ENCODE measurements at regions not wholly inside any gene's neighbourhood (a gene's known extent, or its start where the extent isn't known, plus 50 kb on each side); places are given as distances from the start of the nearest gene placed in this dataset.

DNA sequence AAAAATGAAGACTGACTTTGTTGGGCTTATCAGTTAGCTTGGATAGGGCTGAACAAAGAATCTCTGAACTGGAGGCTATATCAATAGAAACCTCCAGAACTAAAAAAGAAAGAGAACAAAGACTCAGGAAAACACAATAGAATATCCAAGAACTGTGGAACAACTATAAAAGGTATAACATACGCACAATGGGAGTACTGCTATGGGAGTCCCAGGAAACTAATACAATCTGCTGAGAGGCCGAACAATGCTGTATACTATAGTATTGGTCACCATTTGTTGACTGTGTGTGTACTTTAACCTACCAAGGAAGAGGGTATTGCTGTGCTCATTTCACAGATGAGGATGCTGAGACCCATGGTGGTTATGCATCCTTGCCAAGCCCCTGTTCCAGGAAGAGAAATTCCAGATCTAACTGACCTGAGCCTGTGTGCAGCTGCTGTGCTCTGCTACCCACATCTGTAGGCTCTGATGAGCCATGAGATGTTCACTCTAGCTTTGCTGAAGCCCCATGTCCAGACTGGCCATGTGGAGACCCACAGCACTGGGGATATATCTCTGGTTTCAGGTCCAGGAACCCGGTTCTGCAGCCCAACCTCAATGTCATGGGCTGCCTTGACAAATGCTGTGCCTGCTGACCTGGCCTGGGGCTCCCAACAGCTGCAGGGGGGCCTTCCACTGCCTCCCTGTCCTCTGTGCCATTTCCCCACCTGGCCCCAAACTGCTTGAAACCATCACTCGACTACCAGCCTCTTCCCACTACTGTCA lies 254.3 kb upstream of the TNRC6C start:
- peaks cover 13% of the 10 kb centered on the region for H3K9me3 ChIP-seq (ENCODE audit: control insufficient read depth, low read length)
- H3K4me1 ChIP-seq (ENCODE audit: control insufficient read depth, insufficient read depth, low read length, poor library complexity, severe bottlenecking), result no peaks in the 10 kb centered on the region
- no peak for DNase-seq
- no peaks in the 10 kb centered on the region for H3K36me3 ChIP-seq (ENCODE audit: control insufficient read depth, insufficient read depth, low read length)
- no peaks in the 10 kb centered on the region for H3K27me3 ChIP-seq (replicated peaks; ENCODE audit: control insufficient read depth, insufficient read depth, low read length, poor library complexity, severe bottlenecking)
- H3K4me3 ChIP-seq (ENCODE audit: insufficient read depth, low read depth, low read length, poor library complexity, severe bottlenecking), result no peak overlapping the region
- H3K27ac ChIP-seq (ENCODE audit: insufficient read depth, low read length, poor library complexity, severe bottlenecking), result no peak overlapping the region

GRCh38 chr17:77706938-77707337 lies 251.6 kb upstream of the TNRC6C start:
- Histone ChIP-seq H3K4me3 (ENCODE audit: insufficient read depth, low read depth, low read length, poor library complexity, severe bottlenecking) (no peak overlapping the region), H3K36me3 (ENCODE audit: control insufficient read depth, insufficient read depth, low read length) (no peaks in the 10 kb centered on the region), H3K27me3 (replicated peaks; ENCODE audit: control insufficient read depth, insufficient read depth, low read length, poor library complexity, severe bottlenecking) (no peaks in the 10 kb centered on the region), H3K4me1 (ENCODE audit: control insufficient read depth, insufficient read depth, low read length, poor library complexity, severe bottlenecking) (no peaks in the 10 kb centered on the region), H3K9me3 (ENCODE audit: control insufficient read depth, low read length) (peaks cover 13% of the 10 kb centered on the region), H3K27ac (ENCODE audit: insufficient read depth, low read length, poor library complexity, severe bottlenecking) (no peak overlapping the region)
- no peak for DNase-seq

DNA sequence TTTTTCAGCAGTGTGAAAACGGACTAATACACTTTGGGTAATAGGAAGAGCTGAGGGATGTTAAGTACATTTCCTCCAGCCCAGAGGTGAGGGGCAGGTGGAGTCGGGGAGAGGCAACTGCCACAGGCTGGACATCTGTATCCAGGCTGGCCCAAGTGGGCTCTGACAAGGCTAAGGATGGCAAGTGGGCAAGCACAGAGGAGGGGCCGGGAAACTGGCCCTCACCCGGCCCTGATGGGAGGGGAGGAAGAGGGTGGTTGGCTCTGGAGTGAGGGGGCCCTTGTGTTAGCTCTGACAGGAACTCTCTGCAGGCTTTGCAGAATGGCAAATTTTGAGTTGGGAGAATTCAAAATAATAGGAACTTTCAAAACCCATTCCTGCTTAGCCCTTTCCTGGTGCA lies 251.0 kb upstream of the TNRC6C start:
- Histone ChIP-seq H3K36me3 (ENCODE audit: control insufficient read depth, insufficient read depth, low read length) (no peaks in the 10 kb centered on the region), H3K27ac (ENCODE audit: insufficient read depth, low read length, poor library complexity, severe bottlenecking) (no peak overlapping the region), H3K27me3 (replicated peaks; ENCODE audit: control insufficient read depth, insufficient read depth, low read length, poor library complexity, severe bottlenecking) (no peaks in the 10 kb centered on the region), H3K9me3 (ENCODE audit: control insufficient read depth, low read length) (peaks cover 13% of the 10 kb centered on the region), H3K4me1 (ENCODE audit: control insufficient read depth, insufficient read depth, low read length, poor library complexity, severe bottlenecking) (no peaks in the 10 kb centered on the region), H3K4me3 (ENCODE audit: insufficient read depth, low read depth, low read length, poor library complexity, severe bottlenecking) (no peak overlapping the region)
- DNase-seq, result no peak

DNA sequence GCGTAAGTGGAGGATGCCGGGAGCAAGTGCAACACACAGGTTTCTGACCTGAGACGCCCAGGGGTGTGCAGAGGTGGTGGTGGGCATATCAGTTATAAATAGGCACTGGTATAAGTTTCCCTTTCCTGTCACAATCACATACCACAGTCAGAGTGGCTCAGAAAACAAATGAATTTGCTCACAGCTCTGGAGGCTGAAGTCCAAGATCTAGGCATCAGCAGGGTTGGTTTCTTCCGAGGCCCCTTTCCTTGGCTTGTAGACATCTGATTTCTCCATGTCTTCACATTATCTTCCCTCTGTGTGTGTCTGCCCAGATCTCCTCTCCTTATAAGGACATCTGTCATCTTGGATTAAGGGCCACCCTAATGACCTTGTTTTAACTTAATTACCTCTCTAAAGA lies 250.5 kb upstream of the TNRC6C start:
- Histone ChIP-seq H3K9me3 (ENCODE audit: control insufficient read depth, low read length) (peaks cover 13% of the 10 kb centered on the region), H3K36me3 (ENCODE audit: control insufficient read depth, insufficient read depth, low read length) (no peaks in the 10 kb centered on the region), H3K27ac (ENCODE audit: insufficient read depth, low read length, poor library complexity, severe bottlenecking) (no peak overlapping the region), H3K27me3 (replicated peaks; ENCODE audit: control insufficient read depth, insufficient read depth, low read length, poor library complexity, severe bottlenecking) (no peaks in the 10 kb centered on the region), H3K4me3 (ENCODE audit: insufficient read depth, low read depth, low read length, poor library complexity, severe bottlenecking) (no peak overlapping the region), H3K4me1 (ENCODE audit: control insufficient read depth, insufficient read depth, low read length, poor library complexity, severe bottlenecking) (no peaks in the 10 kb centered on the region)
- DNase-seq, result no peak

DNA sequence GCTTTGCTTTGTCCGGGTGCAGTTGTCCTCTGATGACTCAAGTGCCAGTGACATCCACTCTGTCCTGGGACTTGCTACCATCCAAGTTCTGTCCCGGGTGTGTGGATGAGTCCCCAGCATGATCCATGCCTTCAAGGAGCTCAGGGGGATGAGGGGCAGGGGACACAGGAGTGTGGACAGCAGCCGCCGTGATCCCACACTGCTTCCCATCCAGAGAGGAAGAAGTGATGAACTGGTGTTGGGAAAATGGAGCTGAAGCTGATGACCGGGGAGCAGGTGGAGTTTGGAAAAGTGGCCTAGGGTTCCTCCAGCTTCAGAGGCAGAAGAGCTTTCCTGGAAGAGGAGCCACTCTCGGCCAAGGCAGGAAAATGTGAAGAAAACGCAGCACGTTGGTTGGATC lies 249.6 kb upstream of the TNRC6C start:
- peaks cover 12% of the 10 kb centered on the region for H3K9me3 ChIP-seq (ENCODE audit: control insufficient read depth, low read length)
- no peak overlapping the region for H3K4me3 ChIP-seq (ENCODE audit: insufficient read depth, low read depth, low read length, poor library complexity, severe bottlenecking)
- H3K27ac ChIP-seq (ENCODE audit: insufficient read depth, low read length, poor library complexity, severe bottlenecking), result no peak overlapping the region
- H3K4me1 ChIP-seq (ENCODE audit: control insufficient read depth, insufficient read depth, low read length, poor library complexity, severe bottlenecking), result no peaks in the 10 kb centered on the region
- no peaks in the 10 kb centered on the region for H3K36me3 ChIP-seq (ENCODE audit: control insufficient read depth, insufficient read depth, low read length)
- no peak for DNase-seq
- H3K27me3 ChIP-seq (replicated peaks; ENCODE audit: control insufficient read depth, insufficient read depth, low read length, poor library complexity, severe bottlenecking), result no peaks in the 10 kb centered on the region

- no peaks in the 10 kb centered on the region for H3K27me3 ChIP-seq (replicated peaks; ENCODE audit: control insufficient read depth, insufficient read depth, low read length, poor library complexity, severe bottlenecking)
- no peak for DNase-seq
These were observed 248.9 kb upstream of the TNRC6C start for GRCh38 chr17:77709594-77709993.

GRCh38 chr17:77712578-77712977 lies 245.9 kb upstream of the TNRC6C start:
- no peak overlapping the region for H3K27ac ChIP-seq (ENCODE audit: insufficient read depth, low read length, poor library complexity, severe bottlenecking)
- H3K27me3 ChIP-seq (replicated peaks; ENCODE audit: control insufficient read depth, insufficient read depth, low read length, poor library complexity, severe bottlenecking), result no peaks in the 10 kb centered on the region
- H3K9me3 ChIP-seq (ENCODE audit: control insufficient read depth, low read length), result no peaks in the 10 kb centered on the region
- H3K4me3 ChIP-seq (ENCODE audit: insufficient read depth, low read depth, low read length, poor library complexity, severe bottlenecking), result no peak overlapping the region
- no peaks in the 10 kb centered on the region for H3K36me3 ChIP-seq (ENCODE audit: control insufficient read depth, insufficient read depth, low read length)
- no peaks in the 10 kb centered on the region for H3K4me1 ChIP-seq (ENCODE audit: control insufficient read depth, insufficient read depth, low read length, poor library complexity, severe bottlenecking)
- DNase-seq, result no peak

More at GRCh38 chr17:77709594-77709993, 248.9 kb upstream of the TNRC6C start:
- Histone ChIP-seq H3K27ac (ENCODE audit: insufficient read depth, low read length, poor library complexity, severe bottlenecking) (no peak overlapping the region), H3K9me3 (ENCODE audit: control insufficient read depth, low read length) (peaks cover 5% of the 10 kb centered on the region), H3K4me3 (ENCODE audit: insufficient read depth, low read depth, low read length, poor library complexity, severe bottlenecking) (no peak overlapping the region), H3K4me1 (ENCODE audit: control insufficient read depth, insufficient read depth, low read length, poor library complexity, severe bottlenecking) (no peaks in the 10 kb centered on the region), H3K36me3 (ENCODE audit: control insufficient read depth, insufficient read depth, low read length) (no peaks in the 10 kb centered on the region)

DNA sequence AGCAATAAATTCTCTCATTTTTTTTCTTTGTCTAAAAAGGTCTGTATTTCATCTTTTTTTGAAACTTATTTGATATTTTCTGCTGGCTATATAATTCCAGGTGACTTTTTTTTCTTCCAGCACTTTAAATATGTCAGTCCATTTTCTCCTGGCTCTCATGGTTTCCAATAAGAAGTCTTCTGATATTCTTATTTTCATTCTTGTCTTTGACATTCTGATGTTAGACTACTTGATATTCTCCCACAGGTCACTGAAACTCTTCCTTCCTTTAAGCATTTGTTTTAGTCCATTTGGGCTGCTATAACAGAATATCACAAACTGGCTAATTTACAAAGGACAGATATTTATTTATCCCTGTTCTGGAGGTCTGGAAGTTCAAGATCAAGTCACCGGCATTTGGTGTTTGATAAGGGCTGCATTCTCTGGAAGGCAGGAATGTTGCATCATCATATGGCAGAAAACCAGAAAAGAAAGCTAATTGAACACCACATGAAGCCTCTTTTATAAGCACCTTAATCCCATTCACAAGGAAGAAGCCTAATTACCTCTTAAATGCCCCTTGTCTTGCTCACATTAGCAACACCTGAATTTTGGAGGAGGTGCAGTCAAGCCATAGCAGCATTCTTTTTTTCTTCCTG lies 242.1 kb upstream of the TNRC6C start:
- H3K36me3 ChIP-seq (ENCODE audit: control insufficient read depth, insufficient read depth, low read length), result no peaks in the 10 kb centered on the region
- H3K9me3 ChIP-seq (ENCODE audit: control insufficient read depth, low read length), result no peaks in the 10 kb centered on the region
- no peak overlapping the region for H3K27ac ChIP-seq (ENCODE audit: insufficient read depth, low read length, poor library complexity, severe bottlenecking)
- DNase-seq, result no peak
- H3K27me3 ChIP-seq (replicated peaks; ENCODE audit: control insufficient read depth, insufficient read depth, low read length, poor library complexity, severe bottlenecking), result no peaks in the 10 kb centered on the region
- no peak overlapping the region for H3K4me3 ChIP-seq (ENCODE audit: insufficient read depth, low read depth, low read length, poor library complexity, severe bottlenecking)
- no peaks in the 10 kb centered on the region for H3K4me1 ChIP-seq (ENCODE audit: control insufficient read depth, insufficient read depth, low read length, poor library complexity, severe bottlenecking)

DNA sequence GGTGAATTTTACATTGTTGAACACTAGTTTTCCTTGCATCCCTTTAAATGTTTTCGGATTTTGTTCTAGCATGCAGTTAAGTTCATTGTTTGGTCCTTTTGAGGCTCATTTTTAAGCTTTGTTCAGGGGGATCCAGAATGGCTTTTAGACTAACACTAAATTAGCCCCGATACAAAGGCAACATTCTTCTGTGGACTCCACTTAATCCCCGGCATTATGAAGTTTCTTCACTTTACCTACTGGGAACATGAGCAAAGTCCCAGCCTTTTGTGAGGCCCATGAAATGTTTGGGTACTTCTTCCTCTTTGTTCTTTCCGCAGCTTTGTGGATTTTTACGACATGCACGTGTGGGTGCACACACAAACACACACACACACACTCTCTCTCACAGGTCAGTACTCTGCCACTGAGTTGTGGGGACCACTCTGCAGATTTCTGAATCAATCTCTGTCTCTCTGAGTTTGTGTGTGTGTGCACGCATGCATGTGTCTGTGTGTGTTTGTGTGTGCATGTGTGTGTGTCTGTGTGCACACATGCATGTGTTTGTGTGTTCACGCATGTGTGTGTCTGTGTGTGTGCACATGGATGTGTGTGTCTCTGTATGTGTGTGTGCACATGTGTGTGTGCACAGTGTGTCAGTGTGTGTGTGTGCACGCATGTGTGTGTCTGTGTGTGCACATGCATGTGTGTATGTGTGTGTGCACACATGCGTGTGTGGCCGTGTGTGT lies 240.4 kb upstream of the TNRC6C start:
- no peak for DNase-seq
- no peaks in the 10 kb centered on the region for H3K36me3 ChIP-seq (ENCODE audit: control insufficient read depth, insufficient read depth, low read length)
- no peaks in the 10 kb centered on the region for H3K27me3 ChIP-seq (replicated peaks; ENCODE audit: control insufficient read depth, insufficient read depth, low read length, poor library complexity, severe bottlenecking)
- H3K27ac ChIP-seq (ENCODE audit: insufficient read depth, low read length, poor library complexity, severe bottlenecking), result no peak overlapping the region
- no peaks in the 10 kb centered on the region for H3K4me1 ChIP-seq (ENCODE audit: control insufficient read depth, insufficient read depth, low read length, poor library complexity, severe bottlenecking)
- no peaks in the 10 kb centered on the region for H3K9me3 ChIP-seq (ENCODE audit: control insufficient read depth, low read length)
- H3K4me3 ChIP-seq (ENCODE audit: insufficient read depth, low read depth, low read length, poor library complexity, severe bottlenecking), result no peak overlapping the region

DNA sequence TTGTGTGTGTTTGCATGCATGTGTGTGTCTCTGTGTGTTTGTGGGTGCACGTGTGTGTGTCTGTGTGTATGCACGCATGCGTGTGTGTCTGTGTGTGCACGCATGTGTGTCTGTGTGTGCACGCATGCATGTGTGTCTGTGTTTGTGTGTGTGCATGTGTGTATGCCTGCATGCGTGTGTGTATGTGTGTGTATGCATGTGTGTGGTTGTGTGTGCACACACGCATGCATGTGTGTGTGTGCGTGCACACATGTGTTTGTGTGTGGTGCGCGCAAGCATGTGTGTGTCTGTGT lies 239.9 kb upstream of the TNRC6C start:
- Histone ChIP-seq H3K9me3 (ENCODE audit: control insufficient read depth, low read length) (no peaks in the 10 kb centered on the region), H3K36me3 (ENCODE audit: control insufficient read depth, insufficient read depth, low read length) (no peaks in the 10 kb centered on the region), H3K27ac (ENCODE audit: insufficient read depth, low read length, poor library complexity, severe bottlenecking) (no peak overlapping the region), H3K4me3 (ENCODE audit: insufficient read depth, low read depth, low read length, poor library complexity, severe bottlenecking) (no peak overlapping the region), H3K27me3 (replicated peaks; ENCODE audit: control insufficient read depth, insufficient read depth, low read length, poor library complexity, severe bottlenecking) (no peaks in the 10 kb centered on the region), H3K4me1 (ENCODE audit: control insufficient read depth, insufficient read depth, low read length, poor library complexity, severe bottlenecking) (no peaks in the 10 kb centered on the region)
- DNase-seq, result no peak

All from effector memory CD4-positive, alpha-beta T cell (primary cell).